Mucosa of stomach (tissue), 1 donor: ENCODE measurements at regions not wholly inside any gene's neighbourhood (a gene's known extent, or its start where the extent isn't known, plus 50 kb on each side); places are given as distances from the start of the nearest gene placed in this dataset.
"Not testable (repeated sequence)": the region's sequence is repeated elsewhere in the genome, so short reads cannot be mapped to it uniquely, and the experiment has no call there.

Experiments
- H3K27me3 ChIP-seq: one replicate; pipeline ENCODE4 v1.7.0; 2013; ENCODE audit warnings: mild to moderate bottlenecking, low read length; ENCODE audit not compliant: control insufficient read depth, insufficient read depth
- H3K36me3 ChIP-seq: one replicate; pipeline ENCODE4 v1.7.0; 2013; ENCODE audit warnings: low read length; ENCODE audit not compliant: control insufficient read depth, insufficient read depth
- H3K4me1 ChIP-seq: one replicate; pipeline ENCODE4 v1.7.0; 2013; ENCODE audit warnings: mild to moderate bottlenecking, low read length; ENCODE audit not compliant: control insufficient read depth, insufficient read depth
- H3K4me3 ChIP-seq: one replicate; pipeline ENCODE4 v1.7.0; 2013; ENCODE audit warnings: low read length
- H3K9ac ChIP-seq: one replicate; pipeline ENCODE4 v1.7.0; 2013; ENCODE audit warnings: mild to moderate bottlenecking, low read length, moderate library complexity
- H3K9me3 ChIP-seq: one replicate; pipeline ENCODE4 v1.7.0; 2013; ENCODE audit warnings: mild to moderate bottlenecking, low read length, moderate library complexity; ENCODE audit not compliant: control insufficient read depth
- donor health status: Pancreatic carcinoma.

DNA sequence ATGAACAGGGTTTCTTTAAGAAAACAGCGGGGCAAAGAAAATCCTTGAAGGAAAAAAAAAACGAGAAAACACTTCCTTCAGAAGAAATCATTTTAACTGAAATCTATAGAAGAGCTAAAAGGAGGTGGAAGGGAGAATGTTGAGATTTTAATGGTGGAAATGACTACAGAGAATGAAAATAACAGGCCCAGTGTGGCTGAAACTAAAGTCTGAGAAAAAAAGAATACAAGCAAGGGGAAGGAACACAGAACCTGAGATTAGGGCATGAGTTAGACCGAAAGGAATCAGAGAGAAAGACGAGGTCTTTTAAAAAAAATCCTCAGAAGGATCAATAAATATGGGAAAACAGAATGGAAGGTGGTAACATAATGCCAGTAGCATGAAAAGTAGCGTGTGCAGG, 1230.0 kb upstream of the TENM3 start:
- no peaks in the 10 kb centered on the region for H3K4me1 ChIP-seq

DNA sequence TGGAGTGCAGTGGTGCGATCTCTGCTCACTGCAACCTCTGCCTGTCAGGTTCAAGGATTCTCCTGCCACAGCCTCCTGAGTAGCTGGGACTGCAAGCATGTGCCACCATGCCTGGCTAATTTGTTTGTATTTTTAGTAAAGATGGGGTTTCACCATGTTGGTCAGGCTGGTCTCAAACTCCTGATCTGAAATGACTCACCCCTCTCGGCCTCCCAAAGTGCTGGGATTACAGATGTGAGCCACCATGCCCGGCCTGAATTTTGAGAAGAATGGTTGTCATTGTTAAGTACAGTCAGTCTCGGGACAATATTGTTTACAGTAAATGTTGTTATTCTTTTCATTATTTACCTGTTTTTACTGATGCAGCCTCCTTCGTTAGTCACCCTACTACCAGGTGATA, 1226.2 kb upstream of the TENM3 start:
- H3K4me1 ChIP-seq, result no peaks in the 10 kb centered on the region
- no peak overlapping the region for H3K4me3 ChIP-seq
- no peaks in the 10 kb centered on the region for H3K27me3 ChIP-seq

More for the DNA sequence above, 1230.0 kb upstream of the TENM3 start:
- Histone ChIP-seq H3K9me3 (no peaks in the 10 kb centered on the region), H3K27me3 (no peaks in the 10 kb centered on the region), H3K4me3 (no peak overlapping the region), H3K36me3 (no peaks in the 10 kb centered on the region), H3K9ac (no peak overlapping the region)

GRCh38 chr4:181018472-181018871, 1224.7 kb upstream of the TENM3 start:
- no peaks in the 10 kb centered on the region for H3K27me3 ChIP-seq
- no peak overlapping the region for H3K4me3 ChIP-seq
- H3K9ac ChIP-seq, result no peak overlapping the region
- H3K4me1 ChIP-seq, result no peaks in the 10 kb centered on the region
- H3K36me3 ChIP-seq, result no peaks in the 10 kb centered on the region
- H3K9me3 ChIP-seq, result no peaks in the 10 kb centered on the region

More for the DNA sequence above, 1226.2 kb upstream of the TENM3 start:
- Histone ChIP-seq H3K9me3 (no peaks in the 10 kb centered on the region), H3K9ac (no peak overlapping the region), H3K36me3 (no peaks in the 10 kb centered on the region)

DNA sequence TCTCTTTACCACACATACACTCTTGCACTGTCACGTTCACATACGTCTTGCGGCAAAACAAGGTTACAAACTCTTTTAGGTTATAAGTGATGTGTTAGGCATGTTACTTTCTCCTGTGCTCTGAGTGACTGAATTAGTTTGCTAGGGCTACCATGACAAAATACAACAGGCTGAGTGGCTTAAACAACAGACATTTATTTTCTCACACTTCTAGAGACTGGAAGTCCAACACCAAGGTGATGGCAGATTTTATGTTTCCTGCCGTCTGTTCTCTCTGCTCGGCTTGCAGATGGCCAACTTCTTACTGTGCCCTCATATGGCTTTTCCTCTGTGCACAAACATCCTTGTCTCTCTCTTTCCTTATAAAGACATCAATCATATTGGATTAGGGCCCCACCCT, 1224.3 kb upstream of the TENM3 start:
- Histone ChIP-seq H3K9ac (no peak overlapping the region), H3K4me3 (no peak overlapping the region), H3K27me3 (no peaks in the 10 kb centered on the region), H3K9me3 (no peaks in the 10 kb centered on the region), H3K36me3 (no peaks in the 10 kb centered on the region), H3K4me1 (no peaks in the 10 kb centered on the region)

GRCh38 chr4:181020456-181020855, 1222.7 kb upstream of the TENM3 start:
- H3K4me3 ChIP-seq, result no peak overlapping the region
- no peaks in the 10 kb centered on the region for H3K9me3 ChIP-seq
- H3K9ac ChIP-seq, result no peak overlapping the region
- H3K4me1 ChIP-seq, result no peaks in the 10 kb centered on the region
- H3K36me3 ChIP-seq, result no peaks in the 10 kb centered on the region
- H3K27me3 ChIP-seq, result no peaks in the 10 kb centered on the region

DNA sequence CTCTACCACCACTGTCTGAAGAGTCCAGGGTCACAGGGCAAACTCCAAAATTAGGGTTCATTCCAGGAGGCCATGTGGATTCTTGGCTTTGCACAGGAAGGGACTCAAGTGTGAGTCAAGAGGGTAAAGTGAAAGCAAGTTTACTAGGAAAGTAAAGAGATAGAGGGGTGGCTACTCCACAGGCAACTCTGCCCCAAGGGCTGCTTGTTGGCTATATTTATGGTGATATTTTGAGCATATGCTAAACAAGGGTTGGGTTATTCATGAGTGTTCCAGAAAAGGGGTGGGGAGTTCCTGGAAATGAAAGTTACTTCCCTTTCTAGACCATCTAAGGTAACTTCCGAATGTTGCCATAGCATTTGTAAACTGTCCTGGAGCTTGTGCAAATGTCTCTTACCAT, 1222.0 kb upstream of the TENM3 start:
- Histone ChIP-seq H3K9me3 (no peaks in the 10 kb centered on the region), H3K36me3 (no peaks in the 10 kb centered on the region), H3K27me3 (no peaks in the 10 kb centered on the region), H3K9ac (no peak overlapping the region), H3K4me3 (no peak overlapping the region), H3K4me1 (no peaks in the 10 kb centered on the region)

DNA sequence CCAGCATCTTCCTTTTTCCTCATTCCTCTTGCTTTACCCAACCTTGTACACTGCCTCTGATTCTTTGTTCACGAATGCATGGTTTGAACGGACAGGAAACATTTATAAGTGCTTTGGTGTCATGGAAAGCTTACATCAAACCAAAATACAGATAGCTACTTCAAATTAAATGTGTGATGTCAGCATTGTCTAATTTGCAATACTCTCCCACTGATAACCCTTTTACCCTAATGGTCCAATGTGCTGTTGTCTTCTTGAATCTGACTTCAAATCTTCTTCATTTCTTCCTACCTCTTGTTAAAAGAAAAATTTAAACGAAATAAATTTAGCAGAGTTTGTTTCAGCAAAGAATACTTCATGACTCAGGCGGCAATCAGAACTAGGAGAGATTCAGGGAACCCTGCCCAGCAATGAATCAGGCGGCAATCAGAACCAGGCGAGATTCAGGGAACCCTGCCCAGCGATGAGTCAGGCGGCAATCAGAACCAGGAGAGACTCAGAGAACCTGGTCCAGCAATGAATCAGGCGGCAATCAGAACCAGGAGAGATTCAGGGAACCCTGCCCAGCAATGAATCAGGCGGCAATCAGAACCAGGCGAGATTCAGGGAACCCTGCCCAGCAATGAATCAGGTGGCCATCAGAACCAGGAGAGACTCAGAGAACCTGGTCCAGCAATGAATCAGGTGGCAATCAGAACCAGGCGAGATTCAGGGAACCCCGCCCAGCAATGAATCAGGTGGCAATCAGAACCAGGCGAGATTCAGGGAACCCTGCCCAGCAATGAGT, 1212.9 kb upstream of the TENM3 start:
- H3K9ac ChIP-seq, H3K4me3 ChIP-seq, H3K27me3 ChIP-seq, H3K9me3 ChIP-seq, H3K4me1 ChIP-seq, H3K36me3 ChIP-seq: not testable (repeated sequence)

DNA sequence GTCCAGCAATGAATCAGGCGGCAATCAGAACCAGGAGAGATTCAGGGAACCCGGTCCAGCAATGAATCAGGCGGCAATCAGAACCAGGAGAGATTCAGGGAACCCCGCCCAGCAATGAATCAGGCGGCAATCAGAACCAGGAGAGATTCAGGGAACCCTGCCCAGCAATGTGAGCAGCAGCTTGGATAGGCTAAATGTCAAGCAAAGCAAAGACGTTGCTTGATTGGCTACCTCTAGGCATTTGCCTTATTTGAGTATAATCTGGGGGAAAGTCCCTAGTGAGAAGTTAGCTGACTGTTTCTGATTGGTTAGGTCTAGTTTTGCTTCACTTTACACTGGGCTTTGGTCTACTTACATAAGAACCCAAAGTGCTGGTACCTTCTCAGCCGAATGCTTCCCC, 1212.2 kb upstream of the TENM3 start:
- Histone ChIP-seq H3K27me3 (no peaks in the 10 kb centered on the region), H3K9me3 (no peaks in the 10 kb centered on the region), H3K9ac (no peak overlapping the region), H3K4me3 (no peak overlapping the region), H3K36me3 (no peaks in the 10 kb centered on the region), H3K4me1 (no peaks in the 10 kb centered on the region)

GRCh38 chr4:181043486-181043885, 1199.7 kb upstream of the TENM3 start:
- Histone ChIP-seq H3K4me3 (no peak overlapping the region), H3K4me1 (no peaks in the 10 kb centered on the region), H3K27me3 (no peaks in the 10 kb centered on the region), H3K9me3 (no peaks in the 10 kb centered on the region), H3K9ac (no peak overlapping the region), H3K36me3 (no peaks in the 10 kb centered on the region)

GRCh38 chr4:181046809-181047208, 1196.4 kb upstream of the TENM3 start:
- H3K36me3 ChIP-seq, result no peaks in the 10 kb centered on the region
- H3K9ac ChIP-seq, result no peak overlapping the region
- no peaks in the 10 kb centered on the region for H3K4me1 ChIP-seq
- no peaks in the 10 kb centered on the region for H3K9me3 ChIP-seq
- H3K4me3 ChIP-seq, result no peak overlapping the region
- H3K27me3 ChIP-seq, result no peaks in the 10 kb centered on the region

DNA sequence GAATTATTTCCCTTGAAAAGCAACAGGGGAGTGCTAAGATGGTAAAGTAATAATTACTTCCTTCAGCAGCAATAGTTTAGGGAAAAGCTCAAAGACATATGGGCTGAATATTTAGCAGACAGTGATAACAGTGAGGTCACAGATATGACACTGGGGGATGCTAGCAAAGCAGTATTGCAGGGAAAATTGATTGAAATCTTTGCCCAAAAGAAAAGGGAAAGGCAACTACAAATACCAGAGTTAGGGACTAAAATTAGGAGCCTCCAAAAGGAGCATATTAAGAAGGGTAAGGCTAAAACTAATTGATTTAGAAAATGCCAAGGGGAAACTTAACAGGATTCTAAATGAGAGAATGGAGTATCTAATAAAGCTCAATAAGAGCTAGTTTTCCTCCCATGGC, 1191.3 kb upstream of the TENM3 start:
- Histone ChIP-seq H3K9ac (no peak overlapping the region), H3K36me3 (no peaks in the 10 kb centered on the region)

DNA sequence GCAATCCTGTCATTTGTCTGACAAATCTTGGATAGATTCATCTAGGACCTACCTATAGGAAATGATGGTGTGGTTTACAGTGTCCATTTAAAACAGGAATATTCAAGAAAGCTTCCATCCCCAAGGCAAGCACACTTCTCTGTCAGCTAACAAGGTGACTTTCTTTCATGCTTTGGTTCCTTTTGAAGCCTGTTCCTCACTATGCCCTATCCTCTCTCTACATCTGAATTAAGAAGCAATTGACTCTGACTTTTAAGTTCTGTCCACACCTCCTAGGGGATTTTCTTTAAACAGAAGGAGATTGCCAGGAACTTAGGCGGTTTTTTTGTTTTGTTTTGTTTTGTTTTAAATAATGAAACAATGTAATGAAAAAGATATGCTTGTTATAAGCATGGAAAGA, 1181.4 kb upstream of the TENM3 start:
- H3K9ac ChIP-seq, result no peak overlapping the region
- H3K27me3 ChIP-seq, result no peaks in the 10 kb centered on the region
- H3K4me1 ChIP-seq, result no peaks in the 10 kb centered on the region
- H3K36me3 ChIP-seq, result no peaks in the 10 kb centered on the region
- H3K4me3 ChIP-seq, result no peak overlapping the region
- no peaks in the 10 kb centered on the region for H3K9me3 ChIP-seq

More for the DNA sequence above, 1191.3 kb upstream of the TENM3 start:
- Histone ChIP-seq H3K4me3 (no peak overlapping the region), H3K27me3 (no peaks in the 10 kb centered on the region), H3K4me1 (no peaks in the 10 kb centered on the region), H3K9me3 (no peaks in the 10 kb centered on the region)

DNA sequence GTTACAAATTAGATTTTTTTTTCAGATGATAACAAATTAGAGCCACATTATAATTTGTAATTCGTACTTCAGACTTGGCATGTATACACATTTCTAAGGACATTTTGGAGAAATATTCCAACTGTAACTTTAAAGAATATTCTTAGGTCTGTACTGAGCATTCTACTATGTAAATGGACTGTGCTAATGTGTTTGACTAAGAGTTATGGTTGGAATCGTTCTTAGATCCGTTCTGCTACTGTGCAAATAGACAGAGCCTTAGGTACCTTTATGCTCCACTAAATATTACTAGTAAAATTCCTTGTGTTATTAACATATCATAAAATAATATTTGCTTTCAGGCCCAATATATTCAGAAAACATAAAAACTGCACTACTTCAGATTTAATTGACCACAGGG, 1180.0 kb upstream of the TENM3 start:
- H3K4me1 ChIP-seq, result no peaks in the 10 kb centered on the region
- H3K27me3 ChIP-seq, result no peaks in the 10 kb centered on the region
- no peak overlapping the region for H3K4me3 ChIP-seq
- no peaks in the 10 kb centered on the region for H3K36me3 ChIP-seq
- no peaks in the 10 kb centered on the region for H3K9me3 ChIP-seq
- H3K9ac ChIP-seq, result no peak overlapping the region
